OCI-LY7 (cell line): ENCODE measurements at regions not wholly inside any gene's neighbourhood (a gene's known extent, or its start where the extent isn't known, plus 50 kb on each side); places are given as distances from the start of the nearest gene placed in this dataset.

Experiments used
- CTCF ChIP-seq: fragments of 200-600 bp; sonication (generic); conservative IDR thresholded peaks from 2 replicates; pipeline ENCODE4 v1.5.1; 2014; ENCODE audit warnings: mild to moderate bottlenecking, antibody characterized with exemption, low read length, moderate library complexity, mixed read lengths
- EZH2phosphoT487 ChIP-seq: fragments of 200-600 bp; sonication (generic); IDR thresholded peaks from 2 replicates; pipeline ENCODE4 v1.6.1; 2018; ENCODE audit warnings: low read depth, borderline replicate concordance, mild to moderate bottlenecking, mixed run types, antibody characterized with exemption, low read length, moderate library complexity, mixed read lengths

GRCh38 chr3:39748002-39748401 is 61.4 kb upstream of the MYRIP start:
- TF ChIP-seq CTCF, result no peak
- TF ChIP-seq EZH2phosphoT487, result no peak
